Kidney tubule cell (primary cell): ENCODE measurements at regions not wholly inside any gene's neighbourhood (a gene's known extent, or its start where the extent isn't known, plus 50 kb on each side); places are given as distances from the start of the nearest gene placed in this dataset.

ENCODE experiments used
- DNase-seq: peaks from one replicate; pipeline ENCODE4 v3.0.0-alpha.2; 2018; ENCODE audit warnings: low spot score

DNA sequence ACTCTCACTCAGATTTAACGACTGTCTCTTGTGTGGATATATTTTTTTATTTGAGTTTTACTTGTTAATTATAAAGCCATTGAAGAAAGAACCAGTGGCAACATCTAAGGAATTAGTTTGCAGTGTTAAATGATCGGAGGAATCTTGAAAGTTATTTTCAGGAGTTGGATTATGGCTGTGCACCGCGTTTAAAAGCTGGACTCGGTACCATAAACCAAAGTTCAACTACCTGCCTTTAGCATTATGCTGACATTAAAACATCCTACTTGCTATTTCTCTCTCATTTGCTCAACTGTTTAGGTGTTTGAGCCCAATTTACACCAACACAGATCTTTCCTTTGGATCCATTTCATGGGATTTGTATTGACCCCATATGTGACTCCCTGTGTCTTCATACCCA, 289.4 kb upstream of the SASH1 start:
- no peak for DNase-seq

DNA sequence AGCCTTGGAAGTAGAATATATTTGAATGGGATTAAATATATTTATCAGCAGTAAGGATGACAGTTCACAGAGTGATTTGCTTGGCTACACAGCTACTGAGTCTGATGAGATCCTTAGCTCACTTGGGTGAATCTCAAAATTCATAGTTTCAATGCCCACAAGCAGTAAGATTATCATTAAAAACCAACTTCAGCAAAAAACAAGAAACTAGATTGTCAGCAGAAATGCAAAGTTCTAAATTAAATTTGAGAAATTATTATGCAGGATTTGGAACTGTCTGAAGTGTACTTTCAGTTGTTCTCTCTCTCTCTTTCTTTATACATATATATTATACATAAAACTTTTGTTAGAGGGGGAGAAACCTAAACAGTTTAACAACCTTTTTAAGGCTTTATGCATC, 288.8 kb upstream of the SASH1 start:
- no peak for DNase-seq

DNA sequence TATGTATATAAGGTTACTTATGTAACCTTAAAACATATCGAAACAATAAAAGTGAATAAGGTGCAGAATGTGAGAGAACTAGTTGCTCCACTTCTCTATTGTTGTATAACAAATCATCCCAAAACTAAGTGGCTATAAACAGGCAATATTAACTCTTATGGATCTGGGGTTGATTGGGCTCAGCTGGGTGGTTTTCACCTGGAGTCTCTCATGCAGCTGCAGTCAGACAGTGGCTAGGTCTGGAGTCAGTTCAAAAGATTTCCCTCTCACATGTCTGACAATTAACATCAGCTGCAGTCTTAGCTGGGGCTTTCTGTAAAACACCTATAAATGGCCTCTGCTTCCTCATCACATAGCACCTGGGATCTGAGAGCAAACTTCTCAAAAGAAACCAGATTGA, 288.4 kb upstream of the SASH1 start:
- DNase-seq = no peak

DNA sequence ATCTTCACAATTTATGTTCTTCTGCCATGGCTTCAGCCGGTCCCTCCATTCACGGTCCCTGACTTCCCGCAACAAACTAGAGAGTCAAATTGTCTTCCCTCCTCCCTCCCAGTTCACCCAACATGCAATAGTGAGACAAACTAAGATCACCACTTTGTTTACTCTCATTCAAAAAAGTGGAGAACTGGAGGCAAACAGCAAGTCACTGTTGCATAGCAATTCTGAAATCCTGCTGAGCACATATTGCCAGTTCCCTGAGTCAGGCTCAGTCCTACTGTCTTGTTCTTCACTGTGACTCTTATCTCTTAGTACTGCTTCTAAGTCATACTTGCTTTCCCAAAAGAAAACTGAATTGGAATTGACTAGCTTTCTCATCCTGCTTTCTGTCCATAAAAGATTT, 287.2 kb upstream of the SASH1 start:
- DNase-seq = no peak

DNA sequence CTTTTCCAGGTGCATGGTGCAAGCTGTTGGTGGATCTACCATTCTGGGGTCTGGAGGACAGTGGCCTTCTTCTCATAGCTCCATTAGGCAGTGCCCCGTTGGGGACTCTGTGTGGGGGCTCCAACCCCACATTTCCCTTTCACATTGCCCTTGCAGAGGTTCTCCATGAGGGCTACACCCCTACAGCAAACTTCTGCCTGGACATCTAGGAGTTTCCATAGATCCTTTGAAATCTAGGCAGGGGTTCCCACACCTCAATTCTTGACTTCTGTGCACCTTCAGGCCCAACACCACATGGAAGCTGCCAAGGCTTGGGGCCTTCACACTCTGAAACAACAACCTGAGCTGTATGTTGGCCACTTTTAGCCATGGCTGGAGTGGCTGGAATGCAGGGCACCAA, 282.8 kb upstream of the SASH1 start:
- no peak for DNase-seq

DNA sequence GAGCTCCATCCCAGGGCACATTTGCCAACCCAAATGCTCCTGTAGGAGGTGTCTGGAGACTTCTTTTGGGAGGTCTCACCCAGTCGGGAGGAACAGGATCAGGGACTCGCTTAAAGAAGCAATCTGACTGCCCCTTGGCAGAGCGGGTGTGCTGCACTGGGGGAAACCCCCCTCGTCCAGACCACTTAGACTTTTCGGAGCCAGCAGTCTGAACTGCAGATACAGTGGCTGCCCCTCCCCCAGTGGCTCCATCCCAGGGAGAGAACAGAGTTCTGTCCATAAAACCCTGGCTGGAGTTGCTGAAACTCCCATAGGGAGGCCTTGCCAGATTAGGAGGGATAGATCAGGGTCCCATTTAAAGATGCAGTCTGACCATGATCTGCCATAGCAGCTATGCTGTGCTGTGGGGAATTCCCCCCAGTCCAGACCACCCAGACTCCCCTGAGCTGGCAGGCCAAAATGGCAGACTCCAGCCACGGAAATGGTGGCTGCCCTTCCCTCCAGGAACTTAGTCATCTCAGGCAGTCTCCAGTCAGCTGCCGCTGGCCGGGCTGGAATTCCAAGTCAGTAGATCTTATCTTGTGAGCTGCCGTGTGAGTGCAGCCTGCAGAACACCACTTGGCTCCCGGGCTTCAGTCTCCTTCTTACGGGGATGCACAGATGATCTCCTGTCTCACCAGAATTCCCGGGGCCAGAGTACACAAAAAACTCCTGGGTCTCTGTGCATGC, 278.1 kb upstream of the SASH1 start:
- DNase-seq = peak; percentile 30

DNA sequence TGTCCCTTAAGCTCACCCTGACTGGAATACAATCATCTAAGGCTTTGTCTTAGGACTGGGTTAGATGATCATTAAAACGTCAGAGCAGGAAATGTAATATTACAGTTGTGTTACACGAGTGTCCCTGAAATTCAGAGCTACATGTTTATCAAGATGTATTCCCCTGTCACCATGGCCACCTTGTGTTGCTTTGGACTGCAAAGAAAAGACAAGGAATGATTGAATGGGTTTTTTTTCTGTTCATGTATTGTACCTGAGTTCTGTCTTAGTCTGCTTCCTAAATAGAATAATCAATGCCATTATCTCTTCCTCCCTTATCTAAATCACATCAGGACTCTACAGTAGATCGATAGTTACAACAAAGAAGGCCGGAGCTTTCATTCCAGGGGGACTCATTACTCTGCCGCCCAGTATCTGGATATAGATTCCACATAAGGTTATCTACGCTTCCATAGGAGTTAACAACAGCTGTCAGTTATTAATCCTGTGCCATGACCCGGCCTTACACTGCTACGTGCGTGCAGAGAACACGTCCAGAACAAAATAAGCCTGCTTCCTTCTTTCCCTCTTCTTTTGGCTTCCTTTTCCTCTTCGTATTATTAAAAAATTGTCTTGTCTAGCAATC, 274.1 kb upstream of the SASH1 start:
- DNase-seq = no peak

DNA sequence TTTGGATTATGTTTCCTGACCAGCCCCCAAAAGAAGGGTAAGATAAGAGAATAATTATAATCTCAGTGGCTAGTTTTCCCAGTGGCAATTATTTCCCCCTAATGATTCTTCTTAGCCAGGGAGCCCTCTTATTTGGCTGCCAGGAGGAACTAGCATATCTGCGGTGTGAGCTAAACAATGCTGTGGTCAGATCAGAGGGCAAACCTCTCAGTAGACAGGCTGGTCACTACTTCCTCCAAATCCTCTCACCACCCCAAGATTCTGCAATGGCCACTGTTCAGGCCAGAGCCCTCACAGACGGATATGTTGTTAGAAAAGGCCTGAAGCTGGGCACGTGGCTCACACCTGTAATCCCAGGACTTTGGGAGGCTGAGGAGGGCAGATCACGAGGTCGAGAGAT, 273.4 kb upstream of the SASH1 start:
- no peak for DNase-seq

DNA sequence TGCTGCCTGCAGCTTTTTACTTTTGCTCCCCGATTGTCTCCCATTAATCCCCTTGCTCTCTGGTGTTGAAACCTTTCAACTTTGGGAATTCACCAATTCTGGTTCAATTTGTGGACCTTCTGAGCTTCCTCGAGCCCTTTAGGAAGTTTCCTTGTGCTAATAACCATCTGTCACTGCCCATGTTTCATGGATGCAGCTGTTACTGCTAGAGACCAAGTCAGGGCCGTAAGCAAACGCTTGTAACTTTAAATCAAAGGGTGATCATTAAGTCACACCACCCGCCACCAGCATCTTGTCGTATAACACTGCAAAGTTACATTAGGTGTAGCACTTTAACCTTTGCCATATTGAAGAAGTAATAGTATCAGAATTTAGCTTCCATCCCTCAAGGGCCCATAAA, 268.3 kb upstream of the SASH1 start:
- no peak for DNase-seq

DNA sequence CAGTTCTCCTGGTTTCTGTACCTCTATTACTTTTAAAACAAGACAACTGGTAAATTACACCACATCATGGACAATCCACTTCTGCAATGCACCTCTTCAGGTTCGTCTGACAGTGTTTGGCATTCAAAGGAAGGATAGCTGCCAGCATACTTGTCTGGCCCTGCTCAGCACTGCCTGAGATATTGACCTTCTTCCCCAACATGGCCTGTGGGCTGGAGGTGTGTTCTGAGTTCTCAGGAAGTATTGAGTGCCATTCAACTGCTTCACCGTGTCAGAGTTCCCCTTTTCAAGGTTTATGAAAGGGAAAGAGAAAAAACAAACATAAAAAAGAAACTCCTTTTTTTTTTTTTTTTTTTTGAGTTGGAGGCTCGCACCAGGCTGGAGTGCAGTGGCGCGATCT, 267.9 kb upstream of the SASH1 start:
- DNase-seq = no peak

DNA sequence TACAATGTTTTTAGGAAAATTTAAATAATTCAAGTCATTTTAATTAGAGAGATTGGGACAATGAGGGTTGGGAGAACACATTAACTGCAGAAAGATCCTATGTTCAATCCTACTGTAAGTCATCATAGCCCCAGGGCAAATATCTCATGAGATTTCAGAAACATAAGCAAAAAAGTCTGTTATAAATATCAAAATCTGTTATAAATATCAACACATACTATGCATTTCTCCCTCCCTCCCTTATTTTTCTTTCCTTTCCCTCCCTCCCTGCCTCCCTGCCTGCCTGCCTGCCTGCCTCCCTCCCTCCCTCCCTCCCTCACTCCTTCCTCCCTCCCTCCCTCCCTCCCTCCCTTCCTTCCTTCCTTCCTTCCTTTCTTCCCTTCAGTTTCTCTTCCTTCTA, 267.3 kb upstream of the SASH1 start:
- DNase-seq = no peak

DNA sequence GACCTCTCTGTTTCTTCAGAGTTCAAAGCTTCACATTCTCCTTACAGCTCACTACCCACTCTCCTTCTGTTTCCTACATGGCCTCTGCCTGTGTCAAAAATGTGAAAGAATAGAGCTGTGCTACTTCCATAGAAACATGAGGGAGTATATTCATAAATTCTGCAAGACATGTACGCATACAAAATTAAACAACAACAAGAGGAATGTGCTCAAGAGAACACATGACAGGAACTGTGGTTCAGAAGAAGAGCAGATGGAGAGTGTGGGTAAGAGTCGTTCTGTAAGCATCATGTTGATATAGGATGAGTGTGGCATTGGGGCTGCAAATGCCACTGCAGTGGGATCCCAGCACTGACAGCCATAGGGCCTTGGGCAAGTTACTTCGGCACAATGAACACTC, 266.6 kb upstream of the SASH1 start:
- no peak for DNase-seq

DNA sequence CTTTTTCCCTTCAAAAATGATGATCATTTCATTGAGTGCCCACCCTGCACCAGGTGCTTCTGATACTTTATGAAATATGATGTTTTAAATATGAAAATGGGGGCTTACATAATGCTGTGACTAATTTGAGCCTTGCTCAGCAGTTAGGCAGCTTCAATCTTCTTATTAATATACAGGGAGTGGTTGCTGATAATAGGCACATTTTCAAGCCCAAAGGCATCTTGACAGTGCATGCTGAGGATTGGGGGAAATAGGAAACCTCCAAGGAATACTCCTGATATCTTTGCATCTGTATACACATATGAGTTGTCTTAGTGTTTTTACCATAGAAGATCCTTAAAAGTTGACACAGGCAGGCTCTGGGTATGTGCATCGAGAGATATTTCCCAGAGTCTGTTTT, 262.3 kb upstream of the SASH1 start:
- DNase-seq = no peak

DNA sequence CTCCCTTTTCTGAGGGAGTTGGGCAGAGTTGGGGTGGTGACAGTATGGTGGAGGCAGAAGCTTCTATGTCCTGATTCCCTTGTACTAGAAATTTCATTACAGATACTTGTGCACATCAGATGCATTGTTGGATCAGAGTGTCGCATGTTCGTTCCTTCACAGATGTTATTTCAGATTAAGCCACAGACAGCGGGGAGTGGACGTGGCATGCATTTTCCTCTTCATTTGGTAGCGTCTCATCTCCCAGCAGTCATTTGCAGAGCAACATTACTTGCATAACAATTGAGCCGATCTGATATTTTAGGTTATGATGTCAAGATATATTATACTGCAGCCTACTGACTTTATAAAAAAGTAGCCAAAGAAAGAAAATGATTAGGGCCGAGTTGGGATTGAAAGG, 261.6 kb upstream of the SASH1 start:
- no peak for DNase-seq

DNA sequence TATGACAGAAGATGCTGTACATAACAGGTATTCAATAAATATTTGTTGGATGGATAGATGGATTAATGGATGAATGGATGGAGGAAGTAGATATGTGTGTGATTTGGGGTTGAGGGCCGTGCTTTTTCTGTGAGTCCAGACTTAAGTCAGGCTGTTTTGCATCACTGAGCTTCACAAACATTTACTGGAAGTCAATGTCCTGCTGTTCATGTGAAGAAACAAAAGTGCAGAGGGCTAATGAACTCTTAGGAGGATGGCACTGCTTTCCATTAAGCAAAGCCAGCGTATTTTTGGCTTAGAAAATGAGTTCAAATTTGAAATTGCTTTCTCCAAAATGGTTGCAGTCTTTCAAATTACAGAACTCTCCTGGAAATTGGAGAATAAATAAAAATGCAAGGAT, 260.6 kb upstream of the SASH1 start:
- DNase-seq = no peak

DNA sequence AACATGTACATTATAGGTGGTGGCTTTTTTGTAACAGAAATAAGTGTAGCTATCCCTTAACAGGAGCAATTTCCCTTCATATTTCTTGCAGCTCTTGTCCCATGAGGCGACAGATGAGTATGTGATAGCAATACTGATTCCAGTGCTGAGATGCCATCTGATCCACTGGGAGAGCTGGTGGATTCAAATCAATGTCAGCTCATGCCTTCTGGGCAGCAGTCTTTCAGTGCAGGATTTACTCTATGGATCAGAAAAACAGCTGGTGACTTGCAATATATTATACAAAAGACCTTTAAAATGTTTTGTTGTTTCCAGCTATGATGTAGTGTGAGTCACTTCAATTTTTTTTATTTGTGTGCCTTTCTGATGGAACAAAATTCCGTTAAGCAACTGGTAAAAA, 259.9 kb upstream of the SASH1 start:
- DNase-seq = no peak

DNA sequence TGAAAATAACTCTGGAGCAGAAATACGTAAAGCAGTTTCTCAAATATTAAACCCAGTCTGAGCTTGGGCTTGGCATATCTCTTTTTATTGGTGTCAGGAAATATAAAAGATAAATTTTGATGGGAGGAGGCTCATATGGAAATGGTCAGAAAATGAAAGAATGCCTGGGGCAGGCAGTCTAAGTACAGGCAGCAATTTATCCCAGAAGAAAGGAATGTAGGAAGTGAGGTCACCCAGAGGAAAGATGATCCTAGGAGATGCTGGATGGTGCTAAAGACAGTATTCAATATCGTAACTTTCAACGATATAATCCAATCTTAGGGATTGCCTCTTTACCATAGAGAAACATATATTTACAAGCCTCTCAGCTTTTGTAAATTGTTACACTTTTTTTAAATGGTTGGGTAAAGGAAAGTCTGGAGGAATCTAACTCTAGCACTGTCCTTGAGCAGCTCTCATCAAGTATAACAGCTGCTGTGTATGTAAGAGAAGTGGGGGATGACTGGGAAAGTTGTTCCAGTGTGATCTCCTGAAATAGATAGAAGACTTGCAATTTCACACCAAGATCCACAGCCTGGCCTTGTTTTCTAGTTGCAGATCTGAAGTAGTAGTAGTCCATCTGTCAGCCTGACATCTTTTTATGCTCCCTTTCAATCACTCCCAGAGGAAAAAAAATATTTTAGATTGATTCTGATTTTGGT, 256.9 kb upstream of the SASH1 start:
- DNase-seq = no peak

DNA sequence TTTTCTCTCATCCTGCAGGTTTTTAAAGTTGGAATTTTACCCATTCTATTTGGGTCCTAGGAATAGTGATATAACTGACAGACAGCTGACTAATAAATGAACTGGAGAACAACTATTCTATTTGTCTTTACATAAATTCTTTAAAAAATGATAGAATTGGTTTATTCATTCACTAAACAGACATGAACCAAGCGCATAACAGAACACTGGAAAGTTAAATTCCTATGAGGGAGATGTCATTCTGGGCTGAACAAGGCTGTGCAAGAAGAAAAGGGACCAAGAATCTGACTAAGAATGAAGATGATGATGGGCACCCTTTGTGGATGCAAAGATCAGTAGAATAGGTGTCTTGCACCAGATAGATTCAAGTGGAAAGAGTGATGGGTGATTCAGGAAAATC, 256.3 kb upstream of the SASH1 start:
- peak; percentile 9 for DNase-seq

DNA sequence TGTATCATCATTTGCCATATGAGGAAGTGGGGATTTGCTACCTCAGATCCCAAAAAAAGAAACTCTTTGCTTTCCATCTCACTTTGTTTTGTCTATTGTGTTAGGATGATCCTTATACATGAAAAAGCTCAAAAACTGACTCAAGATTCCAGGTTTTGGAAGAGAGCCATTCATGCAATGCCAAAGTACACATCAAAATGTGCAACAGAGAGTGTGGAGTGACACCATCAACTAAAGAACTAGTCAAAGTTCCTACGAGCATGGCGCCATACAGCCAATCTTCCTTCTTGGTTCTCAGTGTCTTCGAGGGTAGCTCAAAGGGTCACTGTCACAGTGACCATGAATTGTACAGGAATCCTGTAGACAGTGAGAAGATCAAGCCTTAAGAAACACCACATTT, 255.8 kb upstream of the SASH1 start:
- no peak for DNase-seq

DNA sequence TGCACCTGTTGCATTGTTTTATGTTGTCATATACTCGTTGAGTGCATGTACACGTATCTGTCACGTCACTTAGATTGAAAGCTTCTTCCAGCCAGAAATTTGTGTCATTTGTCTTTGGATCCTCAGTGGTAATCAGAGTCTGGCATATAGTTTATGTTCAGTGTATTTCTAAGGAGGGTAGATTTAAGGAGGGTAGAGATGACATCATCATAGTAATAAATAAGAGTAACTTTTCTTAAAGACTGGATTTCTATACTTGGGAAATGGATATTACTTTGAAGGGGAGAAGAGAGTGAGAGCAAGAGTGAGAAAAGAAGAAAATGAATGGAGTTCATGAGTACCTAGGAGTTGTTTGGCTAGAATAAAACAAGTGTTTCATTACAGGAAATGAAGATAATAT, 255.0 kb upstream of the SASH1 start:
- DNase-seq = no peak

DNA sequence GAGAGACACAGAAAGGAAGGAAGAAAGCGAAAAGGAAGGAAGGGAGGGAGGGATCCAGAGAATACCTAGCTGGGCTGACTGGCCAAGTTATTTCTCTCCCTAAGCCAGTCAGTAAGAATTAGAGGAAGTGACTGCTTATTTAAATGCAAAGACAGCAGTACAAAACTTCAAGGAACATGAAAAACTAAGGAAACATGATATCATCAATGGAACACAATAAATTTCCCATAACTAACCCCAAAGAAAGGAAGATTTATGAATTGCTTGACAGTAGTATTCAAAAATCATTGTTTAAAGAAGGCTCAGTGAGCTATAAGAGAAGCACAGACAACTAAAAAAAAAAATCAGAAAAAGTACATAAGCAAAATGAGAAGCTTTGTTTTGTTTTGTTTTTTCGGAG, 252.3 kb upstream of the SASH1 start:
- DNase-seq = no peak

DNA sequence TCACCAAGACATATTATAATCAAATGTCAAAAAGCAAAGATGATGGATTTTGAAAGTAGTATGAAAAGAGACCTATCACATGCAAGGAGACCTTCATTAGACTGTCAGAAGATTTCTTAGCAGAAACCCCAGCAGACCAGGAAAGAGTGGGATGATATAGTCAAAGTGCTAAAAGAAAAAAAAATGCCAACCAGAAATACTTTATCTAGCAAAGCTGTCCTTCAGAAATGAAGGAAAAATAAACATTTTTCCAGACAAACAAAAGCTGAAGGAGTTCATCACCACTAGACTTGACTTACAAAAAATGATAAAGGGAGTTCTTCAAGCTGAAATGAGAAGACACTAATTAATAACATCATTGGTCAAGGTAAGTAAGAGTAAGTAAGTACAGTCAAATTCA, 251.2 kb upstream of the SASH1 start:
- no peak for DNase-seq

DNA sequence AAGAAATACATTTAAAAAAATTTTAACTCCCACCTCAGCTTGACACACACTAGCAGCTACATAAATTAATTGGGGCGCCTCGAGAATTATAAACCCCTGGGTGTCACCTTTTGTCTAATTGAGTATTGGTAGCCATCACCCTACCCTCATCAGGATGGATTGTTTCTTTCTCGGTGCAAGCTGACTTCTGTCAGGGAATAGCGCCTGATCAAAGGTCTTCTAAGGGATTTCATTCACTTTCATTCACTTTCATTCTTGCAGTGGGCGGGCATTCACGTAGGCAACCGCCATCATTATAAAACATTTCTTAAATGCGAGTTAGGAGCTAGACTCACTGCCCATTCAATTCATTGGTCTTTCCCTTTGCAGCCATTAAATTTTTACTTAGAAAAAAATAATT, 239.2 kb upstream of the SASH1 start:
- no peak for DNase-seq

DNA sequence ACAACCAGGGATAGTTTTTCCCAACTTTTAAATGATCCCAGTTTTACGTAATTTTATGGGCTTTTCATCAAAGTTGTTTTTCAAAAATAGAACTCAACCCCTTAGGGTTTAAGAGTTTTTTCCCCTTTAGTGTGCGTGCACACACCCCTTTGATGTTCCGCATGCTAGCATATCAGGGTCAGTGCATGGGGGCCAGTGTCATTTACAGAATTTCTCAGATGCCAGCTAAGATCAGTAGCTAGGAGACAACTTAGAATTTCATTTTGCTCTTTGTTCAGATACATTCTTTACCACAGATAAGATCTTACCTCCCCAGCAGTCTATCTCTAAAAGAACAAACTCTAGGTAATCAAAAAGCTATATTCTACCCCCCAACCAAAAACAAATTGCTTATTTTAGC, 238.5 kb upstream of the SASH1 start:
- DNase-seq = no peak
